CD14-positive monocyte (primary cell): ENCODE measurements at regions not wholly inside any gene's neighbourhood (a gene's known extent, or its start where the extent isn't known, plus 50 kb on each side); places are given as distances from the start of the nearest gene placed in this dataset.

Experiments
- DNase-seq, 3 donors: peaks; one replicate each; pipeline ENCODE4 v3.0.0-alpha.2; 2011 to 2022
- H2AFZ ChIP-seq: 2 replicates; pipeline ENCODE4 v1.6.0; 2012; ENCODE audit warnings: mild to moderate bottlenecking, low read depth, low read length, inconsistent platforms; ENCODE audit not compliant: insufficient read depth, poor library complexity, severe bottlenecking
- H3K27ac ChIP-seq, 2 donors: 1 replicate in 1 of 2; 2 replicates in 1 of 2; pipeline ENCODE4 v1.5.1; 2012 to 2013; ENCODE audit warnings: low read length in 2 of 2, control low read depth in 1 of 2, inconsistent platforms in 1 of 2, low read depth in 1 of 2, mild to moderate bottlenecking in 1 of 2
- H3K27me3 ChIP-seq, 2 donors: one replicate each; pipeline versions ENCODE4 v1.6.0 to v1.6.1; 2011 to 2013; ENCODE audit warnings: low read length in 2 of 2; ENCODE audit not compliant: control insufficient read depth in 2 of 2, insufficient read depth in 2 of 2
- H3K36me3 ChIP-seq, 2 donors: replicated peaks in 1 of 2; 1 replicate in 1 of 2; 2 replicates in 1 of 2; pipeline versions ENCODE4 v1.5.1 to v1.6.1; 2012 to 2013; ENCODE audit warnings: low read length in 2 of 2, control low read depth in 1 of 2, inconsistent platforms in 1 of 2, mild to moderate bottlenecking in 1 of 2; ENCODE audit not compliant: insufficient read depth in 2 of 2, control insufficient read depth in 1 of 2
- H3K4me1 ChIP-seq, 2 donors: 1 replicate in 1 of 2; 2 replicates in 1 of 2; pipeline versions ENCODE4 v1.5.1 to v1.6.1; 2012 to 2013; ENCODE audit warnings: low read length in 2 of 2, control low read depth in 1 of 2, inconsistent platforms in 1 of 2, mild to moderate bottlenecking in 1 of 2, moderate library complexity in 1 of 2; ENCODE audit not compliant: insufficient read depth in 2 of 2, control insufficient read depth in 1 of 2
- H3K4me2 ChIP-seq: replicated peaks from 2 replicates; pipeline ENCODE3; 2012; ENCODE audit warnings: low read length, moderate library complexity, mild to moderate bottlenecking; ENCODE audit not compliant: poor library complexity, severe bottlenecking; ENCODE audit errors: extremely low read depth
- H3K4me3 ChIP-seq, 3 experiments: fragments of 200-600 bp in 1 of 3; sonication (generic) in 1 of 3; replicated peaks in 1 of 3; 1 replicate in 2 of 3; 2 replicates in 1 of 3; pipeline ENCODE4 v1.5.1; 2011 to 2013; ENCODE audit warnings: low read length in 3 of 3, mild to moderate bottlenecking in 3 of 3, control low read depth in 2 of 3, low read depth in 2 of 3, inconsistent platforms in 1 of 3, moderate library complexity in 1 of 3
- H3K79me2 ChIP-seq: 2 replicates; pipeline ENCODE4 v1.6.0; 2012; ENCODE audit warnings: mild to moderate bottlenecking, control low read depth, inconsistent platforms, low read length, moderate library complexity; ENCODE audit not compliant: insufficient read depth
- H3K9ac ChIP-seq: 2 replicates; pipeline ENCODE4 v1.6.0; 2017; ENCODE audit warnings: low read length, mild to moderate bottlenecking; ENCODE audit not compliant: insufficient read depth, poor library complexity, severe bottlenecking
- H3K9me3 ChIP-seq, 2 donors: replicated peaks in 1 of 2; 1 replicate in 1 of 2; 2 replicates in 1 of 2; pipeline versions ENCODE4 v1.5.1 to v1.6.1; 2012 to 2013; ENCODE audit warnings: low read length in 2 of 2, control low read depth in 1 of 2; ENCODE audit not compliant: control insufficient read depth in 1 of 2, insufficient read depth in 1 of 2
- H4K20me1 ChIP-seq: 2 replicates; pipeline ENCODE4 v1.6.0; 2012; ENCODE audit warnings: mild to moderate bottlenecking, low read length, control low read depth, moderate library complexity; ENCODE audit not compliant: insufficient read depth
- H3K27ac Mint-ChIP-seq, 7 donors: one replicate each; pipeline ENCODE4 v1.8.0; 2020; ENCODE audit warnings: mild to moderate bottlenecking in 7 of 7, mixed read lengths in 7 of 7, moderate library complexity in 6 of 7, inconsistent platforms in 2 of 7
- H3K27me3 Mint-ChIP-seq, 3 donors: one replicate each; pipeline ENCODE4 v1.8.0; 2021 to 2022; ENCODE audit warnings: low read depth in 3 of 3, mild to moderate bottlenecking in 3 of 3, mixed read lengths in 3 of 3, moderate library complexity in 3 of 3, inconsistent platforms in 1 of 3
- H3K36me3 Mint-ChIP-seq, 2 donors: one replicate each; pipeline ENCODE4 v1.8.0; 2020; ENCODE audit warnings: mixed read lengths in 2 of 2, inconsistent platforms in 1 of 2, mild to moderate bottlenecking in 1 of 2
- H3K4me1 Mint-ChIP-seq: one replicate; pipeline ENCODE4 v1.8.0; 2020; ENCODE audit warnings: mild to moderate bottlenecking, mixed read lengths
- H3K4me3 Mint-ChIP-seq, 2 donors: one replicate each; pipeline ENCODE4 v1.8.0; 2020; ENCODE audit warnings: mild to moderate bottlenecking in 2 of 2, mixed read lengths in 2 of 2, moderate library complexity in 1 of 2
- H3K9me3 Mint-ChIP-seq, 7 donors: one replicate each; pipeline ENCODE4 v1.8.0; 2020 to 2022; ENCODE audit warnings: mixed read lengths in 7 of 7, mild to moderate bottlenecking in 6 of 7, moderate library complexity in 6 of 7, inconsistent platforms in 2 of 7
- CTCF ChIP-seq: fragments of 200-600 bp; IDR thresholded peaks from one replicate; pipeline ENCODE4 v1.8.0; 2022; ENCODE audit warnings: antibody characterized with exemption, mild to moderate bottlenecking
- WGBS: methylation state at CpG from one replicate; pipeline ENCODE4 v1.1.5; 2013; ENCODE audit warnings: missing lambda C conversion rate; ENCODE audit not compliant: insufficient coverage; 5-methylcytosine and 5-hydroxymethylcytosine counted together
- intact Hi-C, 2 donors: fragments of 100-400 bp; cut with micrococcal nuclease; formaldehyde crosslinking; loops; one replicate each; pipeline versions ENCODE4 v1.15.0 to v1.15.1; 2023

- no peaks in the 10 kb centered on the region for H4K20me1 ChIP-seq
- WGBS, result 65% methylated on average over 5 of the region's 8 CpGs
- H3K79me2 ChIP-seq, result no peaks in the 10 kb centered on the region
- intact Hi-C loops, result no loop called here
- H2AFZ ChIP-seq, result no peak overlapping the region
- no peak overlapping the region for H3K4me2 ChIP-seq
- H3K27me3 Mint-ChIP-seq, result peaks cover 0 to 2% (median 0%) of the 10 kb centered on the region in 3 donors
- H3K4me1 ChIP-seq, result no peaks in the 10 kb centered on the region
- no peaks in the 10 kb centered on the region for H3K4me1 Mint-ChIP-seq
- no peak overlapping the region for H3K4me3 Mint-ChIP-seq
- peaks cover 6 to 16% of the 10 kb centered on the region in 2 donors for H3K9me3 ChIP-seq
- no peak overlapping the region for H3K27ac Mint-ChIP-seq
- no peak for TF ChIP-seq CTCF
- H3K27me3 ChIP-seq, result no peaks in the 10 kb centered on the region
- DNase-seq, result no peak
- no peaks in the 10 kb centered on the region for H3K36me3 Mint-ChIP-seq
- H3K36me3 ChIP-seq, result no peaks in the 10 kb centered on the region
- H3K9me3 Mint-ChIP-seq, result peaks cover 0 to 16% (median 8%) of the 10 kb centered on the region in 7 donors
- H3K4me3 ChIP-seq, result no peak overlapping the region
- H3K9ac ChIP-seq, result no peak overlapping the region
- H3K27ac ChIP-seq, result no peak overlapping the region
Measured at GRCh38 chr2:56449002-56449431, 265.2 kb downstream of the CCDC85A start.

GRCh38 chr2:56449449-56449860 lies 265.7 kb downstream of the CCDC85A start:
- Mint-ChIP-seq H3K4me1 (no peaks in the 10 kb centered on the region), H3K4me3 (no peak overlapping the region), H3K9me3 (peaks cover 0 to 16% (median 8%) of the 10 kb centered on the region in 7 donors), H3K27me3 (peaks cover 0 to 2% (median 0%) of the 10 kb centered on the region in 3 donors), H3K27ac (no peak overlapping the region), H3K36me3 (no peaks in the 10 kb centered on the region)
- H3K9ac ChIP-seq, result no peak overlapping the region
- WGBS, result no CpG with 5 or more reads among the region's 2 CpGs
- no peaks in the 10 kb centered on the region for H3K36me3 ChIP-seq
- H3K27me3 ChIP-seq, result no peaks in the 10 kb centered on the region
- DNase-seq, result no peak
- peaks cover 6 to 16% of the 10 kb centered on the region in 2 donors for H3K9me3 ChIP-seq
- intact Hi-C loops, result no loop called here
- H3K4me1 ChIP-seq, result no peaks in the 10 kb centered on the region
- H2AFZ ChIP-seq, result no peak overlapping the region
- no peak overlapping the region for H3K4me2 ChIP-seq
- no peaks in the 10 kb centered on the region for H4K20me1 ChIP-seq
- H3K79me2 ChIP-seq, result no peaks in the 10 kb centered on the region
- no peak for TF ChIP-seq CTCF
- H3K4me3 ChIP-seq, result no peak overlapping the region
- no peak overlapping the region for H3K27ac ChIP-seq
